K562 (cell line): ENCODE measurements at regions not wholly inside any gene's neighbourhood (a gene's known extent, or its start where the extent isn't known, plus 50 kb on each side); places are given as distances from the start of the nearest gene placed in this dataset.

Experiments used
- ATAC-seq: fragments of 200-7000 bp; cut with Tn5 transposase; 3 replicates; pipeline ENCODE4 v1.9.1; 2020; ENCODE audit warnings: moderate library complexity
- BruUV-seq: library from RNA; stranded (reverse); fragments of 400-500 nt; replicated peaks from 2 replicates; lab custom pipeline; 2021; lab: Mats Ljungman, UMichigan
- CTCF ChIA-PET: fragments of 300-600 bp; formaldehyde crosslinking; extraction: SDS; loops from one replicate; lab custom pipeline; 2021; ENCODE audit warnings: low intra/inter-chr PET ratio; lab: Yijun Ruan, JAX
- POLR2A ChIA-PET: fragments of 300-600, 350-650 bp; sonication (Branson Sonifier 250); formaldehyde crosslinking; extraction: SDS; loops from one replicate; lab custom pipeline; 2021; ENCODE audit warnings: antibody characterized with exemption, inconsistent platforms; lab: Yijun Ruan, JAX
- DNase-seq, 4 experiments: peaks; one replicate each; pipeline versions ENCODE4 v3.0.0 to v3.0.0-alpha.2; 2011 to 2018; ENCODE audit warnings: low spot score in 3 of 4, mixed read lengths in 3 of 4; ENCODE audit errors: extremely low read depth in 1 of 4
- FAIRE-seq: peaks from 2 replicates; lab custom pipeline; 2011; peaks lifted over from hg19 to GRCh38; lab: Jason Lieb, UNC
- H2AFZ ChIP-seq: 2 replicates; pipeline ENCODE4 v1.6.0; 2011; ENCODE audit warnings: low read depth, low read length, control low read depth, inconsistent platforms
- H3K27ac ChIP-seq: fragments of 200-600 bp; 3 replicates; pipeline ENCODE4 v1.8.0; 2011; ENCODE audit warnings: low read depth, mild to moderate bottlenecking, control low read depth, inconsistent platforms, low read length, moderate library complexity, mixed read lengths; ENCODE audit errors: extremely low read depth
- H3K27me3 ChIP-seq, 2 experiments: fragments of 300-600 bp in 1 of 2; 2 replicates in 1 of 2; 3 replicates in 1 of 2; pipeline versions ENCODE4 v1.6.0 to v1.8.0; 2011; ENCODE audit warnings: inconsistent platforms in 2 of 2, low read length in 2 of 2, mild to moderate bottlenecking in 1 of 2, mixed read lengths in 1 of 2, moderate library complexity in 1 of 2; ENCODE audit not compliant: control insufficient read depth in 2 of 2, insufficient read depth in 2 of 2
- H3K36me3 ChIP-seq: fragments of 300-600 bp; 3 replicates; pipeline ENCODE4 v1.8.0; 2011; ENCODE audit warnings: mild to moderate bottlenecking, low read length, inconsistent platforms; ENCODE audit not compliant: control insufficient read depth, insufficient read depth
- H3K4me1 ChIP-seq, 2 experiments: fragments of 200-600 bp in 1 of 2; replicated peaks in 1 of 2; 2 replicates in 1 of 2; 3 replicates in 1 of 2; pipeline versions ENCODE4 v1.5.1 to v1.8.0; 2011; ENCODE audit warnings: inconsistent platforms in 2 of 2, low read length in 2 of 2, mild to moderate bottlenecking in 1 of 2, mixed read lengths in 1 of 2, moderate library complexity in 1 of 2; ENCODE audit not compliant: control insufficient read depth in 2 of 2, insufficient read depth in 2 of 2
- H3K4me2 ChIP-seq: 2 replicates; pipeline ENCODE4 v1.6.1; 2011; ENCODE audit warnings: low read length, control low read depth, inconsistent platforms, mixed read lengths; ENCODE audit not compliant: insufficient read depth
- H3K4me3 ChIP-seq: fragments of 200-600 bp; sonication (generic), shearing (Covaris generic); 2 replicates; pipeline ENCODE4 v1.5.1; 2016; ENCODE audit warnings: control low read depth, inconsistent platforms
- H3K79me2 ChIP-seq: fragments of 200-600 bp; 3 replicates; pipeline ENCODE4 v1.8.0; 2011; ENCODE audit warnings: low read length, inconsistent platforms; ENCODE audit not compliant: control insufficient read depth, insufficient read depth
- H3K9ac ChIP-seq, 2 experiments: 2 replicates each; pipeline versions ENCODE4 v1.6.0 to v1.6.1; 2011; ENCODE audit warnings: low read depth in 2 of 2, low read length in 2 of 2, control low read depth in 1 of 2, inconsistent platforms in 1 of 2, mild to moderate bottlenecking in 1 of 2, mixed read lengths in 1 of 2; ENCODE audit not compliant: insufficient read depth in 1 of 2
- H3K9me1 ChIP-seq: one replicate; pipeline ENCODE4 v1.6.0; 2011; ENCODE audit warnings: inconsistent platforms, mild to moderate bottlenecking, low read length, moderate library complexity; ENCODE audit not compliant: control insufficient read depth, insufficient read depth
- H3K9me3 ChIP-seq: replicated peaks from 2 replicates; pipeline ENCODE4 v1.5.1; 2011; ENCODE audit warnings: low read depth, low read length, inconsistent platforms; ENCODE audit not compliant: control insufficient read depth, insufficient read depth
- H4K20me1 ChIP-seq: replicated peaks from 2 replicates; pipeline ENCODE4 v1.6.1; 2011; ENCODE audit warnings: low read length, inconsistent platforms, mixed read lengths; ENCODE audit not compliant: control insufficient read depth, insufficient read depth
- BHLHE40 ChIP-seq: IDR thresholded peaks from 2 replicates; pipeline ENCODE4 v1.6.1; 2011; ENCODE audit warnings: low read length, improper control_type of control experiment
- CUX1 ChIP-seq: fragments of 200-800 bp; sonication (Bioruptor generic); IDR thresholded peaks from 2 replicates; pipeline ENCODE4 v1.6.1; 2016; ENCODE audit warnings: missing genetic modification characterization, missing compliant biosample characterization
- EZH2 ChIP-seq: IDR thresholded peaks from 2 replicates; pipeline ENCODE4 v1.6.1; 2012; ENCODE audit warnings: low read depth, mild to moderate bottlenecking, inconsistent platforms, low read length, borderline replicate concordance
- FOXA1 ChIP-seq: fragments of 450-650 bp; IDR thresholded peaks from 2 replicates; pipeline ENCODE4 v1.6.1; 2016; ENCODE audit warnings: mild to moderate bottlenecking, borderline replicate concordance
- MEIS2 ChIP-seq: fragments of 450-650 bp; IDR thresholded peaks from 2 replicates; pipeline ENCODE4 v1.6.1; 2014; ENCODE audit warnings: mild to moderate bottlenecking; ENCODE audit not compliant: partially characterized antibody
- NFIC ChIP-seq: fragments of 450-650 bp; IDR thresholded peaks from 2 replicates; pipeline ENCODE4 v1.6.1; 2017; ENCODE audit warnings: mild to moderate bottlenecking, inconsistent platforms
- RFX5 ChIP-seq: IDR thresholded peaks from 2 replicates; pipeline ENCODE4 v1.6.1; 2011; ENCODE audit warnings: low read depth, mild to moderate bottlenecking, improper control_type of control experiment, low read length
- TCF15 ChIP-seq: fragments of 250-450 bp; sonication (Bioruptor Pico); IDR thresholded peaks from 2 replicates; pipeline ENCODE4 v1.8.0; 2022; ENCODE audit warnings: moderate library complexity, mild to moderate bottlenecking, inconsistent platforms
- WHSC1 ChIP-seq: IDR thresholded peaks from one replicate; pipeline ENCODE4 v1.6.1; 2012; ENCODE audit warnings: low read length, control low read depth, inconsistent platforms
- ZBTB1 ChIP-seq: sonication (generic); formaldehyde crosslinking; IDR thresholded peaks from 2 replicates; pipeline ENCODE4 v1.8.1; 2023; ENCODE audit warnings: missing genetic modification reagents, low read depth, mild to moderate bottlenecking, borderline replicate concordance
- ZBTB49 ChIP-seq: sonication (generic); formaldehyde crosslinking; IDR thresholded peaks from 2 replicates; pipeline ENCODE4 v1.8.0; 2022; ENCODE audit warnings: missing genetic modification reagents, mild to moderate bottlenecking, borderline replicate concordance
- ZNF764 ChIP-seq: fragments of 250-450 bp; sonication (Bioruptor Pico); IDR thresholded peaks from 2 replicates; pipeline ENCODE4 v1.4.0; 2020; ENCODE audit warnings: low read depth, mild to moderate bottlenecking, moderate library complexity
- ZNF778 ChIP-seq: fragments of 450-650 bp; formaldehyde crosslinking; IDR thresholded peaks from 2 replicates; pipeline ENCODE4 v1.4.0; 2020; ENCODE audit warnings: mild to moderate bottlenecking, moderate library complexity
- WGBS: fragments of 100-300 bp; shearing (Covaris generic); methylation state at CpG from one replicate; pipeline ENCODE4 v1.1.6; 2016; ENCODE audit warnings: low coverage, mixed read lengths; ENCODE audit not compliant: insufficient coverage; ENCODE audit errors: missing lambda C conversion rate; 5-methylcytosine and 5-hydroxymethylcytosine counted together
- in situ Hi-C: fragments of 300-500 bp; cut with MboI; formaldehyde crosslinking; loops from 4 replicates; pipeline ENCODE4 v1.15.0; 2018; ENCODE audit warnings: inconsistent platforms, mixed read lengths
- intact Hi-C: fragments of 100-400 bp; cut with micrococcal nuclease; formaldehyde crosslinking; loops from 2 replicates; pipeline ENCODE4 v1.14.2; 2022

GRCh38 chr22:25377699-25378098, 158.3 kb downstream of the CRYBB2 start (continued):
- TF ChIP-seq CUX1 (CRISPR knock-in tag): no peak
- no peak for TF ChIP-seq ZBTB1
- TF ChIP-seq RFX5: no peak

GRCh38 chr22:25380122-25380747, 160.8 kb downstream of the CRYBB2 start:
- 95% methylated on average over 4 of the region's 5 CpGs for WGBS
- Histone ChIP-seq H2AFZ (no peak overlapping the region), H3K4me3 (no peak overlapping the region), H3K27me3 (no peaks in the 10 kb centered on the region), H3K36me3 (peaks cover 36% of the 10 kb centered on the region; the same call in 2 of the 3 replicates), H3K9ac (no peak overlapping the region), H3K4me2 (no peak overlapping the region), H3K9me3 (no peaks in the 10 kb centered on the region), H3K4me1 (peaks cover 0 to 12% of the 10 kb centered on the region in 2 experiments; a peak in 2 of 5 replicates), H3K79me2 (peaks cover 5% of the 10 kb centered on the region; the same call in 2 of the 3 replicates), H3K27ac (no peak overlapping the region), H4K20me1 (no peaks in the 10 kb centered on the region), H3K9me1 (no peaks in the 10 kb centered on the region)
- in situ Hi-C loops: no loop called here
- ChIA-PET CTCF (no interaction called here), POLR2A (interaction anchor here (0.6 to 1.6 kb wide), 3 partner anchors 11 to 1275 kb away, joined by 3 to 4 read pairs (median 3); no protein-coding TSS in a partner anchor)
- FAIRE-seq (no peak), ATAC-seq (no peak), DNase-seq (no peak)
- intact Hi-C loops: no loop called here
- BruUV-seq: no TSS peak
- TF ChIP-seq TCF15 (CRISPR knock-in tag) (no peak), MEIS2 (no peak), BHLHE40 (no peak), ZBTB49 (CRISPR knock-in tag) (no peak), ZNF778 (CRISPR knock-in tag) (no peak), ZNF764 (CRISPR knock-in tag) (no peak), WHSC1 (no peak), FOXA1 (no peak), EZH2 (no peak), NFIC (peak; percentile 79)
